K562 (cell line): ENCODE measurements at regions not wholly inside any gene's neighbourhood (a gene's known extent, or its start where the extent isn't known, plus 50 kb on each side); places are given as distances from the start of the nearest gene placed in this dataset.

Experiments used
- ATAC-seq: fragments of 200-7000 bp; cut with Tn5 transposase; 3 replicates; pipeline ENCODE4 v1.9.1; 2020; ENCODE audit warnings: moderate library complexity
- BruUV-seq: library from RNA; stranded (reverse); fragments of 400-500 nt; replicated peaks from 2 replicates; lab custom pipeline; 2021; lab: Mats Ljungman, UMichigan
- CTCF ChIA-PET: fragments of 300-600 bp; formaldehyde crosslinking; extraction: SDS; loops from one replicate; lab custom pipeline; 2021; ENCODE audit warnings: low intra/inter-chr PET ratio; lab: Yijun Ruan, JAX
- POLR2A ChIA-PET: fragments of 300-600, 350-650 bp; sonication (Branson Sonifier 250); formaldehyde crosslinking; extraction: SDS; loops from one replicate; lab custom pipeline; 2021; ENCODE audit warnings: antibody characterized with exemption, inconsistent platforms; lab: Yijun Ruan, JAX
- DNase-seq, 4 experiments: peaks; one replicate each; pipeline versions ENCODE4 v3.0.0 to v3.0.0-alpha.2; 2011 to 2018; ENCODE audit warnings: low spot score in 3 of 4, mixed read lengths in 3 of 4; ENCODE audit errors: extremely low read depth in 1 of 4
- FAIRE-seq: peaks from 2 replicates; lab custom pipeline; 2011; peaks lifted over from hg19 to GRCh38; lab: Jason Lieb, UNC
- H2AFZ ChIP-seq: 2 replicates; pipeline ENCODE4 v1.6.0; 2011; ENCODE audit warnings: low read depth, low read length, control low read depth, inconsistent platforms
- H3K27ac ChIP-seq: fragments of 200-600 bp; 3 replicates; pipeline ENCODE4 v1.8.0; 2011; ENCODE audit warnings: low read depth, mild to moderate bottlenecking, control low read depth, inconsistent platforms, low read length, moderate library complexity, mixed read lengths; ENCODE audit errors: extremely low read depth
- H3K27me3 ChIP-seq, 2 experiments: fragments of 300-600 bp in 1 of 2; 2 replicates in 1 of 2; 3 replicates in 1 of 2; pipeline versions ENCODE4 v1.6.0 to v1.8.0; 2011; ENCODE audit warnings: inconsistent platforms in 2 of 2, low read length in 2 of 2, mild to moderate bottlenecking in 1 of 2, mixed read lengths in 1 of 2, moderate library complexity in 1 of 2; ENCODE audit not compliant: control insufficient read depth in 2 of 2, insufficient read depth in 2 of 2
- H3K36me3 ChIP-seq: fragments of 300-600 bp; 3 replicates; pipeline ENCODE4 v1.8.0; 2011; ENCODE audit warnings: mild to moderate bottlenecking, low read length, inconsistent platforms; ENCODE audit not compliant: control insufficient read depth, insufficient read depth
- H3K4me1 ChIP-seq, 2 experiments: fragments of 200-600 bp in 1 of 2; replicated peaks in 1 of 2; 2 replicates in 1 of 2; 3 replicates in 1 of 2; pipeline versions ENCODE4 v1.5.1 to v1.8.0; 2011; ENCODE audit warnings: inconsistent platforms in 2 of 2, low read length in 2 of 2, mild to moderate bottlenecking in 1 of 2, mixed read lengths in 1 of 2, moderate library complexity in 1 of 2; ENCODE audit not compliant: control insufficient read depth in 2 of 2, insufficient read depth in 2 of 2
- H3K4me2 ChIP-seq: 2 replicates; pipeline ENCODE4 v1.6.1; 2011; ENCODE audit warnings: low read length, control low read depth, inconsistent platforms, mixed read lengths; ENCODE audit not compliant: insufficient read depth
- H3K4me3 ChIP-seq: fragments of 200-600 bp; sonication (generic), shearing (Covaris generic); 2 replicates; pipeline ENCODE4 v1.5.1; 2016; ENCODE audit warnings: control low read depth, inconsistent platforms
- H3K79me2 ChIP-seq: fragments of 200-600 bp; 3 replicates; pipeline ENCODE4 v1.8.0; 2011; ENCODE audit warnings: low read length, inconsistent platforms; ENCODE audit not compliant: control insufficient read depth, insufficient read depth
- H3K9ac ChIP-seq, 2 experiments: 2 replicates each; pipeline versions ENCODE4 v1.6.0 to v1.6.1; 2011; ENCODE audit warnings: low read depth in 2 of 2, low read length in 2 of 2, control low read depth in 1 of 2, inconsistent platforms in 1 of 2, mild to moderate bottlenecking in 1 of 2, mixed read lengths in 1 of 2; ENCODE audit not compliant: insufficient read depth in 1 of 2
- H3K9me1 ChIP-seq: one replicate; pipeline ENCODE4 v1.6.0; 2011; ENCODE audit warnings: inconsistent platforms, mild to moderate bottlenecking, low read length, moderate library complexity; ENCODE audit not compliant: control insufficient read depth, insufficient read depth
- H3K9me3 ChIP-seq: replicated peaks from 2 replicates; pipeline ENCODE4 v1.5.1; 2011; ENCODE audit warnings: low read depth, low read length, inconsistent platforms; ENCODE audit not compliant: control insufficient read depth, insufficient read depth
- H4K20me1 ChIP-seq: replicated peaks from 2 replicates; pipeline ENCODE4 v1.6.1; 2011; ENCODE audit warnings: low read length, inconsistent platforms, mixed read lengths; ENCODE audit not compliant: control insufficient read depth, insufficient read depth
- ELF4 ChIP-seq: fragments of 450-650 bp; formaldehyde crosslinking; IDR thresholded peaks from 2 replicates; pipeline ENCODE4 v1.4.0; 2022; ENCODE audit warnings: missing genetic modification characterization
- JUN ChIP-seq, 2 experiments: sonication (generic) in 1 of 2; formaldehyde crosslinking in 1 of 2; IDR thresholded peaks; 2 replicates each; pipeline versions ENCODE4 v1.6.1 to v1.8.0; 2012 to 2022; ENCODE audit warnings: borderline replicate concordance in 2 of 2, mild to moderate bottlenecking in 2 of 2, improper control_type of control experiment in 1 of 2, low read depth in 1 of 2, low read length in 1 of 2, missing genetic modification reagents in 1 of 2
- KLF10 ChIP-seq: fragments of 250-450 bp; sonication (Bioruptor Pico); IDR thresholded peaks from 2 replicates; pipeline ENCODE4 v1.6.1; 2021; ENCODE audit warnings: matching md5 sums
- POLR2B ChIP-seq: fragments of 450-650 bp; IDR thresholded peaks from 2 replicates; pipeline ENCODE4 v1.6.1; 2018; ENCODE audit warnings: low read depth; ENCODE audit not compliant: partially characterized antibody
- POLR3A ChIP-seq: IDR thresholded peaks from 2 replicates; pipeline ENCODE4 v1.6.1; 2011; ENCODE audit warnings: borderline replicate concordance, mild to moderate bottlenecking, moderate library complexity; ENCODE audit not compliant: insufficient read length, insufficient read depth; ENCODE audit errors: extremely low read depth
- SP2 ChIP-seq: IDR thresholded peaks from 2 replicates; pipeline ENCODE4 v1.6.1; 2011; ENCODE audit warnings: mild to moderate bottlenecking, low read depth, low read length, moderate library complexity; ENCODE audit not compliant: poor library complexity, severe bottlenecking; ENCODE audit errors: extremely low read depth
- TGIF2 ChIP-seq: sonication (generic); formaldehyde crosslinking; IDR thresholded peaks from 2 replicates; pipeline ENCODE4 v1.8.1; 2022; ENCODE audit warnings: mild to moderate bottlenecking, missing genetic modification reagents, moderate library complexity
- WGBS: fragments of 100-300 bp; shearing (Covaris generic); methylation state at CpG from one replicate; pipeline ENCODE4 v1.1.6; 2016; ENCODE audit warnings: low coverage, mixed read lengths; ENCODE audit not compliant: insufficient coverage; ENCODE audit errors: missing lambda C conversion rate; 5-methylcytosine and 5-hydroxymethylcytosine counted together
- in situ Hi-C: fragments of 300-500 bp; cut with MboI; formaldehyde crosslinking; loops from 4 replicates; pipeline ENCODE4 v1.15.0; 2018; ENCODE audit warnings: inconsistent platforms, mixed read lengths
- intact Hi-C: fragments of 100-400 bp; cut with micrococcal nuclease; formaldehyde crosslinking; loops from 2 replicates; pipeline ENCODE4 v1.14.2; 2022
- TF ChIP-seq, protein P1 (sequence below): sonication (generic); formaldehyde crosslinking; IDR thresholded peaks from 2 replicates; pipeline ENCODE4 v1.8.0; 2022; ENCODE audit warnings: missing genetic modification reagents, mild to moderate bottlenecking, moderate library complexity, borderline replicate concordance
- TF ChIP-seq, protein P2 (sequence below): fragments of 450-650 bp; IDR thresholded peaks from 2 replicates; pipeline ENCODE4 v1.6.1; 2018; ENCODE audit not compliant: partially characterized antibody
- TF ChIP-seq, protein P3 (sequence below), 2 experiments: IDR thresholded peaks in 1 of 2; conservative IDR thresholded peaks in 1 of 2; 2 replicates each; pipeline ENCODE4 v1.6.1; 2016; ENCODE audit warnings: low read depth in 2 of 2, mild to moderate bottlenecking in 1 of 2, missing compliant biosample characterization in 1 of 2, missing genetic modification characterization in 1 of 2, moderate library complexity in 1 of 2

DNA sequence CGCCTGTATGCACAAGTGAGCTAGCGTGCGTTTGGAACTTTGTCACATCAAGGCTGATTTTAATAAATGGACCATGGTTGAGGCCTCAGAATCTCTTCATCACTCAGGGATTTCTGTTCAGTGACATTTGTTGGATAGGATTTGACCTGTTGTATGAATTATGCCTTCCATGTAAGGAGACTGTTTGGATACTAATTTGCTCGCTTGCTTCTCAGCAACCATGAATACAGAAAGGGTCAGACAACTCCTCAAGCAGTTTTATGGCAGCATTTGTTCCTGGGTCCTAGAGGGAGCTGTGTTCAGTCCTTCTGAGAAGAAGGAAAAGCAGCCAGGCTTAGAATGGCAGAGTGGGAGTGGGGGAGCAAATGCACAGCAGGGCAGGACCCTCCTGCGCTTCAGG is 269.7 kb upstream of the LCORL start:
- BruUV-seq: no TSS peak
- 1% methylated on average over 5 of the region's 5 CpGs for WGBS
- Histone ChIP-seq H3K9me1 (no peaks in the 10 kb centered on the region), H3K36me3 (no peaks in the 10 kb centered on the region), H4K20me1 (no peaks in the 10 kb centered on the region), H3K4me1 (no peaks in the 10 kb centered on the region), H3K4me2 (no peak overlapping the region), H3K79me2 (no peaks in the 10 kb centered on the region), H3K9ac (no peak overlapping the region), H3K27ac (no peak overlapping the region), H2AFZ (no peak overlapping the region), H3K9me3 (no peaks in the 10 kb centered on the region; the same call in 1 of the 2 replicates), H3K27me3 (no peaks in the 10 kb centered on the region), H3K4me3 (no peak overlapping the region)
- ChIA-PET POLR2A (no interaction called here), CTCF (no interaction called here)
- in situ Hi-C loops: no loop called here
- ATAC-seq: no peak
- FAIRE-seq: no peak
- DNase-seq: no peak
- intact Hi-C loops: no loop called here
- TF ChIP-seq, protein P1, sequence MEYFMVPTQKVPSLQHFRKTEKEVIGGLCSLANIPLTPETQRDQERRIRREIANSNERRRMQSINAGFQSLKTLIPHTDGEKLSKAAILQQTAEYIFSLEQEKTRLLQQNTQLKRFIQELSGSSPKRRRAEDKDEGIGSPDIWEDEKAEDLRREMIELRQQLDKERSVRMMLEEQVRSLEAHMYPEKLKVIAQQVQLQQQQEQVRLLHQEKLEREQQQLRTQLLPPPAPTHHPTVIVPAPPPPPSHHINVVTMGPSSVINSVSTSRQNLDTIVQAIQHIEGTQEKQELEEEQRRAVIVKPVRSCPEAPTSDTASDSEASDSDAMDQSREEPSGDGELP (CRISPR knock-in tag): no peak
- TF ChIP-seq, protein P2, sequence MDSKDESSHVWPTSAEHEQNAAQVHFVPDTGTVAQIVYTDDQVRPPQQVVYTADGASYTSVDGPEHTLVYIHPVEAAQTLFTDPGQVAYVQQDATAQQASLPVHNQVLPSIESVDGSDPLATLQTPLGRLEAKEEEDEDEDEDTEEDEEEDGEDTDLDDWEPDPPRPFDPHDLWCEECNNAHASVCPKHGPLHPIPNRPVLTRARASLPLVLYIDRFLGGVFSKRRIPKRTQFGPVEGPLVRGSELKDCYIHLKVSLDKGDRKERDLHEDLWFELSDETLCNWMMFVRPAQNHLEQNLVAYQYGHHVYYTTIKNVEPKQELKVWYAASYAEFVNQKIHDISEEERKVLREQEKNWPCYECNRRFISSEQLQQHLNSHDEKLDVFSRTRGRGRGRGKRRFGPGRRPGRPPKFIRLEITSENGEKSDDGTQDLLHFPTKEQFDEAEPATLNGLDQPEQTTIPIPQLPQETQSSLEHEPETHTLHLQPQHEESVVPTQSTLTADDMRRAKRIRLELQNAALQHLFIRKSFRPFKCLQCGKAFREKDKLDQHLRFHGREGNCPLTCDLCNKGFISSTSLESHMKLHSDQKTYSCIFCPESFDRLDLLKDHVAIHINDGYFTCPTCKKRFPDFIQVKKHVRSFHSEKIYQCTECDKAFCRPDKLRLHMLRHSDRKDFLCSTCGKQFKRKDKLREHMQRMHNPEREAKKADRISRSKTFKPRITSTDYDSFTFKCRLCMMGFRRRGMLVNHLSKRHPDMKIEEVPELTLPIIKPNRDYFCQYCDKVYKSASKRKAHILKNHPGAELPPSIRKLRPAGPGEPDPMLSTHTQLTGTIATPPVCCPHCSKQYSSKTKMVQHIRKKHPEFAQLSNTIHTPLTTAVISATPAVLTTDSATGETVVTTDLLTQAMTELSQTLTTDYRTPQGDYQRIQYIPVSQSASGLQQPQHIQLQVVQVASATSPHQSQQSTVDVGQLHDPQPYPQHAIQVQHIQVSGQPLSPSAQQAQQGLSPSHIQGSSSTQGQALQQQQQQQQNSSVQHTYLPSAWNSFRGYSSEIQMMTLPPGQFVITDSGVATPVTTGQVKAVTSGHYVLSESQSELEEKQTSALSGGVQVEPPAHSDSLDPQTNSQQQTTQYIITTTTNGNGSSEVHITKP: no peak
- TF ChIP-seq KLF10 (no peak), POLR2B (no peak), POLR3A (no peak), ELF4 (no peak), JUN (IDR thresholded peaks at IDR 0.05; ENCODE audit: borderline replicate concordance, low read depth, low read length) (no peak), JUN (CRISPR knock-in tag; IDR thresholded peaks at IDR 0.05; ENCODE audit: borderline replicate concordance) (no peak), TGIF2 (CRISPR knock-in tag) (no peak), SP2 (no peak)
- TF ChIP-seq, protein P3, sequence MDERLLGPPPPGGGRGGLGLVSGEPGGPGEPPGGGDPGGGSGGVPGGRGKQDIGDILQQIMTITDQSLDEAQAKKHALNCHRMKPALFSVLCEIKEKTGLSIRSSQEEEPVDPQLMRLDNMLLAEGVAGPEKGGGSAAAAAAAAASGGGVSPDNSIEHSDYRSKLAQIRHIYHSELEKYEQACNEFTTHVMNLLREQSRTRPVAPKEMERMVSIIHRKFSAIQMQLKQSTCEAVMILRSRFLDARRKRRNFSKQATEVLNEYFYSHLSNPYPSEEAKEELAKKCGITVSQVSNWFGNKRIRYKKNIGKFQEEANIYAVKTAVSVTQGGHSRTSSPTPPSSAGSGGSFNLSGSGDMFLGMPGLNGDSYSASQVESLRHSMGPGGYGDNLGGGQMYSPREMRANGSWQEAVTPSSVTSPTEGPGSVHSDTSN (CRISPR knock-in tag; IDR thresholded peaks at IDR 0.05; ENCODE audit: low read depth): no peak
- TF ChIP-seq, protein P3 (tag; conservative IDR thresholded peaks at IDR 0.05; ENCODE audit: low read depth): no peak
